ENCODE measurements at regions not wholly inside any gene's neighbourhood (a gene's known extent, or its start where the extent isn't known, plus 50 kb on each side); places are given as distances from the start of the nearest gene placed in this dataset.

- TF ChIP-seq POLR2AphosphoS5 (IDR thresholded peaks at IDR 0.05) (no peak), POLR2A (IDR thresholded peaks at IDR 0.05) (no peak), CTCF (IDR thresholded peaks at IDR 0.05) (no peak), EP300 (IDR thresholded peaks at IDR 0.05) (no peak)
Observed at GRCh38 chr2:9140645-9141044, 66.0 kb upstream of the ASAP2 start.

Measured in stomach (tissue), 4 donors.